ENCODE measurements at regions not wholly inside any gene's neighbourhood (a gene's known extent, or its start where the extent isn't known, plus 50 kb on each side); places are given as distances from the start of the nearest gene placed in this dataset.

GRCh38 chr3:79884354-79884753, 116.6 kb upstream of the ROBO1 start:
- TF ChIP-seq CTCF (IDR thresholded peaks at IDR 0.05) (no peak), EP300 (IDR thresholded peaks at IDR 0.05; ENCODE audit: low read depth) (no peak), POLR2AphosphoS5 (IDR thresholded peaks at IDR 0.05) (no peak), POLR2A (IDR thresholded peaks at IDR 0.05) (no peak)
